Left ventricle myocardium inferior (tissue), 1 donor: ENCODE measurements at regions not wholly inside any gene's neighbourhood (a gene's known extent, or its start where the extent isn't known, plus 50 kb on each side); places are given as distances from the start of the nearest gene placed in this dataset.

Source experiments
- DNase-seq: peaks from one replicate; pipeline ENCODE4 v3.0.0-alpha.2; 2020
- H3K27ac ChIP-seq: fragments of 200-600 bp; replicated peaks from 2 replicates; pipeline ENCODE4 v1.8.0; 2021
- H3K27me3 ChIP-seq: fragments of 200-600 bp; 2 replicates; pipeline ENCODE4 v1.8.0; 2021; ENCODE audit warnings: low read depth
- H3K36me3 ChIP-seq: fragments of 200-600 bp; 2 replicates; pipeline ENCODE4 v1.8.0; 2021
- H3K4me1 ChIP-seq: fragments of 200-600 bp; 2 replicates; pipeline ENCODE4 v1.8.0; 2021
- H3K4me3 ChIP-seq: fragments of 200-600 bp; 2 replicates; pipeline ENCODE4 v1.8.0; 2021; ENCODE audit warnings: mild to moderate bottlenecking, moderate library complexity
- H3K9me3 ChIP-seq: fragments of 200-600 bp; replicated peaks from 2 replicates; pipeline ENCODE4 v1.8.0; 2021
- intact Hi-C: fragments of 100-400 bp; cut with micrococcal nuclease; formaldehyde crosslinking; loops from one replicate; pipeline ENCODE4 v1.11.0; 2022
- TF ChIP-seq, protein P1 (sequence below): fragments of 200-600 bp; IDR thresholded peaks from 2 replicates; pipeline ENCODE4 v1.8.0; 2021; ENCODE audit warnings: antibody characterized with exemption, mild to moderate bottlenecking, borderline replicate concordance
- donor health status: DM: no; HTN: yes; CAD: no; lungs with severe emphysema.

DNA sequence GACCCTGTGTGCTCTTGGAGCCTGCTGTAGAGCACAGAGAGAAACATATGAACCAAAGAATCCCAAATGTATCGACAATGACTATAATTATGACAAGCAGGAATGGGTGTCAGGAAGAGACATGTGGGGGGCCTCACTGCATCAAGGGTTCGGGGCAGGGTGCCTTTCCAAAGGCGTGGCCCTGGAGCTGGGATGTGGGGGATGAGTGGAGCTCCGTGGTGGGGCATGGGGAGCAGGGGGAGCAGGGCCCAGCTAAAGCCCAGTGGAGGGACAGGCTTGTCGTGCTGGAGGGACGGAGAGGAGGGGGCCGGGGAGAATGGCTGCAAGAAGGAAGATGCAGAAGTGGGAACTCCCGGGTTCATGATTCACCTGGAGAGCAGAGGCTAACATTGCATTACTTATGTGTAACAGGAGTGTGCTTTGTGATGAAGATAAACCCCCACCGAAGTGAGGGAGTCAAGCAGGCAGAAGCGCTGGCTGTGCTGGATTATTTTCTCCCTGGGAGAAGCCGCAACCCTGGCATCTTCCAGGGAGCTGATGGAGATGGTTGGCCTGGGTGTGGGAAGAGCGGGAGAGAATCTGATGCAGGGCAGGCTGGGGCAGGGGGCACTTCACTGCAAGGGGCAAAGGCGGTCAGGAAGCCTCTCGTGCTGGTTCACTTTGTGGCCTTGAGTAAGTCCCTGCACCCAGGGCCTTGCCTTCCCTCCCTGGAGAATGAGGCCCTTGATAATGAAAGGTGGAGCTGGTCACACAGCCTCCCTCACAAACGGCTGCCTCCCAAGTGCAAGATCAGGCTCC lies 124.6 kb upstream of the RUNX3 start:
- Histone ChIP-seq H3K4me3 (no peak overlapping the region), H3K36me3 (no peaks in the 10 kb centered on the region), H3K4me1 (no peaks in the 10 kb centered on the region), H3K9me3 (no peaks in the 10 kb centered on the region), H3K27ac (no peak overlapping the region), H3K27me3 (peaks cover 59% of the 10 kb centered on the region)
- intact Hi-C loops, result no loop called here
- TF ChIP-seq, protein P1, sequence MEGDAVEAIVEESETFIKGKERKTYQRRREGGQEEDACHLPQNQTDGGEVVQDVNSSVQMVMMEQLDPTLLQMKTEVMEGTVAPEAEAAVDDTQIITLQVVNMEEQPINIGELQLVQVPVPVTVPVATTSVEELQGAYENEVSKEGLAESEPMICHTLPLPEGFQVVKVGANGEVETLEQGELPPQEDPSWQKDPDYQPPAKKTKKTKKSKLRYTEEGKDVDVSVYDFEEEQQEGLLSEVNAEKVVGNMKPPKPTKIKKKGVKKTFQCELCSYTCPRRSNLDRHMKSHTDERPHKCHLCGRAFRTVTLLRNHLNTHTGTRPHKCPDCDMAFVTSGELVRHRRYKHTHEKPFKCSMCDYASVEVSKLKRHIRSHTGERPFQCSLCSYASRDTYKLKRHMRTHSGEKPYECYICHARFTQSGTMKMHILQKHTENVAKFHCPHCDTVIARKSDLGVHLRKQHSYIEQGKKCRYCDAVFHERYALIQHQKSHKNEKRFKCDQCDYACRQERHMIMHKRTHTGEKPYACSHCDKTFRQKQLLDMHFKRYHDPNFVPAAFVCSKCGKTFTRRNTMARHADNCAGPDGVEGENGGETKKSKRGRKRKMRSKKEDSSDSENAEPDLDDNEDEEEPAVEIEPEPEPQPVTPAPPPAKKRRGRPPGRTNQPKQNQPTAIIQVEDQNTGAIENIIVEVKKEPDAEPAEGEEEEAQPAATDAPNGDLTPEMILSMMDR, result no peak
- no peak for DNase-seq

DNA sequence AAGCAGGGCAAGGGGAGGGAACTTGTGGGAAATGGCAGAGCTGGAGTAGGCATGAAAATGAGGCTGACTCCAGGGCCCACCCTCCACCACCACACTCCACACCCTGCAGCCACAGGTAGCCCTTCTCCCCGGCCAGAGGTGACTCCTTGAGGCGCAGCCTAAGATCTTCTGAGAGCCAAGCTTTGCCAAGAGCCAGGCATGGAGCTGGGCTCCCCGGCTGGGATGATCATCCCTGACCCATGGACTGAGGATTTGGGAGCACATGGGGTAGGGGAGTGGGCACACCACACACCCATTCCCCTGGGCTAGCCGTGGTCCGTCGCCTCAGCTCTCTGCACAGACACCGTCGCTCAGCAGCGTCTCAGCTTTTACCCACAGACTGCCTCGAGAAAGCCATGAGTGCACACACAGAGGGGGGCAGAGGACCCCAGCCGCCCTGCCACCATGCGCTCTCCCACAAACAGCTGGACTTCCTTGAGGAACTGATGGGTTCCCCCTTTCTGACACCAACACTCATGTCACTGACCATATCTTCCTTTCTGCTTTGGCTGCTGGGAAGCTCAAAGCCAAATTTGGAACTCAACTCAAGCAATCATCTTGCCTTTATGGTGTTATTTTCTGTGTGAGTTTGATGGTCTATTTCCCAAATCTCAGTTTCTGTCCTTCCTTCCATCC lies 123.6 kb upstream of the RUNX3 start:
- no peak overlapping the region for H3K4me3 ChIP-seq
- no peak overlapping the region for H3K27ac ChIP-seq
- TF ChIP-seq, protein P1, result no peak
- intact Hi-C loops, result no loop called here
- peaks cover 4% of the 10 kb centered on the region for H3K4me1 ChIP-seq
- H3K36me3 ChIP-seq, result no peaks in the 10 kb centered on the region
- peaks cover 59% of the 10 kb centered on the region for H3K27me3 ChIP-seq
- no peaks in the 10 kb centered on the region for H3K9me3 ChIP-seq
- no peak for DNase-seq

DNA sequence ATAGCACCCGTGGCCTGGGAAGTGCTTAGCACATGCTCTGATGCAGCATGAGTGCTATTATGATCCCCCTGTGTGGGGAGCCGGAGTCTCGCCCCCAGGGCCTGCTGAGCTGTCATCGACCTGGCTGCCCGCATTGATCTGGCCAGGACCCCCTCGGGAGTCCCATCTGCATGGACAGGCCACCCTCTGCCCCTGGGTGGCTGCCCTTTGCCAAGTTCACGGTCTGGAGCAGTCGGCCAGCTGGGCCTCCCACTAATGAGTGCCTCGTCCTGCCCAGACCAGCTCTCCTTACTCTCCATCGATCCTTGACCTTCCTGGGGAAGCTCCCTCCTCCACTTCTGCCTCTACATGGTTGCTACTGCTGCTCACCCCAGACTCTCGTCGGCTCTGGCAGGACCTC lies 121.8 kb upstream of the RUNX3 start:
- H3K27me3 ChIP-seq, result peaks cover 48% of the 10 kb centered on the region
- H3K4me1 ChIP-seq, result peaks cover 4% of the 10 kb centered on the region
- H3K27ac ChIP-seq, result no peak overlapping the region
- DNase-seq, result no peak
- intact Hi-C loops, result no loop called here
- TF ChIP-seq, protein P1, result no peak
- no peak overlapping the region for H3K4me3 ChIP-seq
- no peaks in the 10 kb centered on the region for H3K36me3 ChIP-seq
- no peaks in the 10 kb centered on the region for H3K9me3 ChIP-seq

DNA sequence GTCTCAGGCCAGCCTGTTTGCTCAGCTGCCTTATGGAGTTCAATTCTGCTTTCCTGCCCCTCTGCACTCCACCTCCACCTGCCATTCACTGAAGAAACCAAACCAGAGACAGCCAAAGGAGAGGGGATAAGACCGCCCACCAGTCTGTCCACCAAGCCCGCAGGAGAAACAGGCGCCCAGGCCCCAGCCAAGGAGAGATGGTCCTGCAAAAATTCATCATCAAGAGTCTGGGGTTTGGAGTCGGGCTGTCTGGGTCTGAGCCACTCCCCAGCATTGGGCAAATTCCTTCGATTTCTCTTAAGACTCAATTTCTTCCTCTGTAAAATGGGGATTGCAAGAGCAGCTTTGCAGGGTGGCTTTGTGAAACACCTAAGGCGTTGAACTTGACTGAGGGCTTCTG lies 121.4 kb upstream of the RUNX3 start:
- intact Hi-C loops, result no loop called here
- H3K4me3 ChIP-seq, result no peak overlapping the region
- TF ChIP-seq, protein P1, result no peak
- H3K4me1 ChIP-seq, result peaks cover 4% of the 10 kb centered on the region
- no peaks in the 10 kb centered on the region for H3K9me3 ChIP-seq
- no peak overlapping the region for H3K27ac ChIP-seq
- peaks cover 44% of the 10 kb centered on the region for H3K27me3 ChIP-seq
- DNase-seq, result no peak
- H3K36me3 ChIP-seq, result no peaks in the 10 kb centered on the region

DNA sequence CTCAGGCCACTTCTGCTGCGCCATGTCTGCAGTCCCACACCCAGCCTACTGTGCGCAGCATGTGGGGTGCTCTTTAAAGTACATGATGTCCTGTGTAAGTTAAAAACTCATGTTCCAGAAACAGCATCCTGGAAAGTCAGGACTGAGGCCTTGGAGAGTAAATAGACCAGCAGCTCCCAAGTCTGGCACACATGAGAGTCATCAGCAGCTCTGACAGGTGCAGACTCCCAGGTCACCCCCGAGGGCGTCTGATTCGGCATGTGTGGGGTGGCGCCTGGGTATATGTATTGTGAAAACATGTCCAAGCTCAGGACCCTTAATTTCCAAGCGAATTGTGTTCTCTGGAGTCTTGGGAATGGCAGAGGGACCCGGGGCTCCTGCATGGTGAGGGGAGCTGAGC lies 120.1 kb upstream of the RUNX3 start:
- no peaks in the 10 kb centered on the region for H3K36me3 ChIP-seq
- TF ChIP-seq, protein P1, result no peak
- peaks cover 30% of the 10 kb centered on the region for H3K27me3 ChIP-seq
- DNase-seq, result no peak
- H3K4me3 ChIP-seq, result no peak overlapping the region
- H3K4me1 ChIP-seq, result peaks cover 4% of the 10 kb centered on the region
- intact Hi-C loops, result no loop called here
- H3K9me3 ChIP-seq, result no peaks in the 10 kb centered on the region
- H3K27ac ChIP-seq, result no peak overlapping the region
